Activated effector memory CD4-positive, alpha-beta T cell treated with Interleukin-2 at 50 U/mL for 16 hours (primary cell): ENCODE measurements at regions not wholly inside any gene's neighbourhood (a gene's known extent, or its start where the extent isn't known, plus 50 kb on each side); places are given as distances from the start of the nearest gene placed in this dataset.
A peak's percentile ranks its signal among the peaks of the same experiment; 100 is the strongest.

ENCODE experiments used
- DNase-seq: peaks from one replicate; pipeline ENCODE4 v3.0.0-alpha.2; 2020

GRCh38 chr10:78401624-78402367 is 368.1 kb downstream of the RPS24 start:
- DNase-seq = no peak

GRCh38 chr10:78402591-78402990 is 368.9 kb downstream of the RPS24 start:
- DNase-seq = no peak

- no peak for DNase-seq
These were observed 370.1 kb downstream of the RPS24 start for GRCh38 chr10:78403781-78404180.

- DNase-seq = no peak
These were observed 370.6 kb downstream of the RPS24 start for GRCh38 chr10:78404296-78404695.

GRCh38 chr10:78405231-78405630 is 371.6 kb downstream of the RPS24 start:
- no peak for DNase-seq

- DNase-seq = no peak
These were observed 372.1 kb downstream of the RPS24 start for GRCh38 chr10:78405736-78406135.

GRCh38 chr10:78406648-78407008 is 373.0 kb downstream of the RPS24 start:
- no peak for DNase-seq

- DNase-seq = peak; percentile 12
These were observed 373.5 kb downstream of the RPS24 start for GRCh38 chr10:78407009-78407711.

- DNase-seq = no peak
These were observed 374.3 kb downstream of the RPS24 start for GRCh38 chr10:78407966-78408365.

GRCh38 chr10:78408671-78409472 is 375.2 kb downstream of the RPS24 start:
- DNase-seq = no peak

- no peak for DNase-seq
These were observed 376.6 kb downstream of the RPS24 start for GRCh38 chr10:78410046-78410965.

- DNase-seq = no peak
These were observed 378.1 kb downstream of the RPS24 start for GRCh38 chr10:78411716-78412115.

GRCh38 chr10:78412605-78413004 is 378.9 kb downstream of the RPS24 start:
- no peak for DNase-seq

GRCh38 chr10:78413076-78414055 is 379.7 kb downstream of the RPS24 start:
- no peak for DNase-seq

GRCh38 chr10:78414380-78414779 is 380.7 kb downstream of the RPS24 start:
- DNase-seq = no peak

- no peak for DNase-seq
These were observed 381.4 kb downstream of the RPS24 start for GRCh38 chr10:78415111-78415510.

GRCh38 chr10:78416031-78417011 is 382.7 kb downstream of the RPS24 start:
- no peak for DNase-seq

- DNase-seq = no peak
These were observed 384.0 kb downstream of the RPS24 start for GRCh38 chr10:78417425-78418370.
